Loucy (cell line): ENCODE measurements at regions not wholly inside any gene's neighbourhood (a gene's known extent, or its start where the extent isn't known, plus 50 kb on each side); places are given as distances from the start of the nearest gene placed in this dataset.

ENCODE experiments used
- CTCF ChIP-seq: fragments of 200-600 bp; sonication (generic); conservative IDR thresholded peaks from 2 replicates; pipeline ENCODE4 v1.5.1; 2014; ENCODE audit warnings: mild to moderate bottlenecking, antibody characterized with exemption, low read length
- EZH2phosphoT487 ChIP-seq: fragments of 200-600 bp; IDR thresholded peaks from 2 replicates; pipeline ENCODE4 v1.6.1; 2018; ENCODE audit warnings: antibody characterized with exemption, mild to moderate bottlenecking, moderate library complexity, borderline replicate concordance

GRCh38 chr6:168828800-168829199 lies 387.8 kb downstream of the SMOC2 start:
- TF ChIP-seq CTCF (no peak), EZH2phosphoT487 (no peak)
